ENCODE measurements at regions not wholly inside any gene's neighbourhood (a gene's known extent, or its start where the extent isn't known, plus 50 kb on each side); places are given as distances from the start of the nearest gene placed in this dataset.

DNA sequence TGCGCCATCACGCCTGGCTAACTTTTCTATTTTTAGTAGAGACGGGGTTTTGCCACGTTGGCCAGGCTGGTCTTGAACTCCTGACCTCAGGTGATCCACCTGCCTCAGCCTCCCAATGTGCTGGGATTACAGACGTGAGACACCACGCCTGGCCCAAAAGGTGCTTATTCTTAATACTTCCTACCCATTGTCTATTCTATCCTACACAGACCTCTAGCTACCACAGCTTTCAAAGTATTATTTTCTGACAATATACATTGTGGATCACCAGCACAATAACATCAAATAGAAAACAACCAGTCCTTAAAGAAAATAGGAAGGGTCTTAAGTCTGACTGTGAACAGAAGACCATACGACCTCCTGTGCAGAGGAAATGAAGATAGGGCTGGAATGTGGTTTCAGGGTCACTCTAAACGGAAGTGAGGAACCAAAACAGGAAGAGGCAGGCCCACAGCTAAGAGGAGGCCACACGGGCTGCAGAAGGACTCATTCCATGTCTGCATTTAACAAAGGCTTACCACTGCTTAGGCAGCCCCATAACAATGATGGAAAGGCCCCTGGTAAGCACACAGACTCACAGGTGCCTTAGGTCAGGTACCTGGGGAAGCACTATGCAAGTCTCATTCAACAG, 115.2 kb downstream of the ZFAND4 start (continued):
- TF ChIP-seq, protein P1, sequence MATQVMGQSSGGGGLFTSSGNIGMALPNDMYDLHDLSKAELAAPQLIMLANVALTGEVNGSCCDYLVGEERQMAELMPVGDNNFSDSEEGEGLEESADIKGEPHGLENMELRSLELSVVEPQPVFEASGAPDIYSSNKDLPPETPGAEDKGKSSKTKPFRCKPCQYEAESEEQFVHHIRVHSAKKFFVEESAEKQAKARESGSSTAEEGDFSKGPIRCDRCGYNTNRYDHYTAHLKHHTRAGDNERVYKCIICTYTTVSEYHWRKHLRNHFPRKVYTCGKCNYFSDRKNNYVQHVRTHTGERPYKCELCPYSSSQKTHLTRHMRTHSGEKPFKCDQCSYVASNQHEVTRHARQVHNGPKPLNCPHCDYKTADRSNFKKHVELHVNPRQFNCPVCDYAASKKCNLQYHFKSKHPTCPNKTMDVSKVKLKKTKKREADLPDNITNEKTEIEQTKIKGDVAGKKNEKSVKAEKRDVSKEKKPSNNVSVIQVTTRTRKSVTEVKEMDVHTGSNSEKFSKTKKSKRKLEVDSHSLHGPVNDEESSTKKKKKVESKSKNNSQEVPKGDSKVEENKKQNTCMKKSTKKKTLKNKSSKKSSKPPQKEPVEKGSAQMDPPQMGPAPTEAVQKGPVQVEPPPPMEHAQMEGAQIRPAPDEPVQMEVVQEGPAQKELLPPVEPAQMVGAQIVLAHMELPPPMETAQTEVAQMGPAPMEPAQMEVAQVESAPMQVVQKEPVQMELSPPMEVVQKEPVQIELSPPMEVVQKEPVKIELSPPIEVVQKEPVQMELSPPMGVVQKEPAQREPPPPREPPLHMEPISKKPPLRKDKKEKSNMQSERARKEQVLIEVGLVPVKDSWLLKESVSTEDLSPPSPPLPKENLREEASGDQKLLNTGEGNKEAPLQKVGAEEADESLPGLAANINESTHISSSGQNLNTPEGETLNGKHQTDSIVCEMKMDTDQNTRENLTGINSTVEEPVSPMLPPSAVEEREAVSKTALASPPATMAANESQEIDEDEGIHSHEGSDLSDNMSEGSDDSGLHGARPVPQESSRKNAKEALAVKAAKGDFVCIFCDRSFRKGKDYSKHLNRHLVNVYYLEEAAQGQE (IDR thresholded peaks at IDR 0.05; ENCODE audit: low read depth, low read length), result no peak
- TF ChIP-seq, protein P2, sequence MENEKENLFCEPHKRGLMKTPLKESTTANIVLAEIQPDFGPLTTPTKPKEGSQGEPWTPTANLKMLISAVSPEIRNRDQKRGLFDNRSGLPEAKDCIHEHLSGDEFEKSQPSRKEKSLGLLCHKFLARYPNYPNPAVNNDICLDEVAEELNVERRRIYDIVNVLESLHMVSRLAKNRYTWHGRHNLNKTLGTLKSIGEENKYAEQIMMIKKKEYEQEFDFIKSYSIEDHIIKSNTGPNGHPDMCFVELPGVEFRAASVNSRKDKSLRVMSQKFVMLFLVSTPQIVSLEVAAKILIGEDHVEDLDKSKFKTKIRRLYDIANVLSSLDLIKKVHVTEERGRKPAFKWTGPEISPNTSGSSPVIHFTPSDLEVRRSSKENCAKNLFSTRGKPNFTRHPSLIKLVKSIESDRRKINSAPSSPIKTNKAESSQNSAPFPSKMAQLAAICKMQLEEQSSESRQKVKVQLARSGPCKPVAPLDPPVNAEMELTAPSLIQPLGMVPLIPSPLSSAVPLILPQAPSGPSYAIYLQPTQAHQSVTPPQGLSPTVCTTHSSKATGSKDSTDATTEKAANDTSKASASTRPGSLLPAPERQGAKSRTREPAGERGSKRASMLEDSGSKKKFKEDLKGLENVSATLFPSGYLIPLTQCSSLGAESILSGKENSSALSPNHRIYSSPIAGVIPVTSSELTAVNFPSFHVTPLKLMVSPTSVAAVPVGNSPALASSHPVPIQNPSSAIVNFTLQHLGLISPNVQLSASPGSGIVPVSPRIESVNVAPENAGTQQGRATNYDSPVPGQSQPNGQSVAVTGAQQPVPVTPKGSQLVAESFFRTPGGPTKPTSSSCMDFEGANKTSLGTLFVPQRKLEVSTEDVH (IDR thresholded peaks at IDR 0.05; ENCODE audit: low read depth, partially characterized antibody), result no peak
- TF ChIP-seq, protein P3, sequence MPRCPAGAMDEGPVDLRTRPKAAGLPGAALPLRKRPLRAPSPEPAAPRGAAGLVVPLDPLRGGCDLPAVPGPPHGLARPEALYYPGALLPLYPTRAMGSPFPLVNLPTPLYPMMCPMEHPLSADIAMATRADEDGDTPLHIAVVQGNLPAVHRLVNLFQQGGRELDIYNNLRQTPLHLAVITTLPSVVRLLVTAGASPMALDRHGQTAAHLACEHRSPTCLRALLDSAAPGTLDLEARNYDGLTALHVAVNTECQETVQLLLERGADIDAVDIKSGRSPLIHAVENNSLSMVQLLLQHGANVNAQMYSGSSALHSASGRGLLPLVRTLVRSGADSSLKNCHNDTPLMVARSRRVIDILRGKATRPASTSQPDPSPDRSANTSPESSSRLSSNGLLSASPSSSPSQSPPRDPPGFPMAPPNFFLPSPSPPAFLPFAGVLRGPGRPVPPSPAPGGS (IDR thresholded peaks at IDR 0.05; ENCODE audit: borderline replicate concordance, insufficient read depth, low read depth, low read length, poor library complexity, severe bottlenecking), result no peak
- TF ChIP-seq EZH2 (IDR thresholded peaks at IDR 0.05; ENCODE audit: borderline replicate concordance, control insufficient read depth, low read depth, low read length) (no peak), BMI1 (IDR thresholded peaks at IDR 0.05; ENCODE audit: borderline replicate concordance) (no peak), POLR2A (IDR thresholded peaks at IDR 0.05; ENCODE audit: low read depth, low read length) (no peak), SMAD5 (IDR thresholded peaks at IDR 0.05; ENCODE audit: low read depth) (no peak), ZNF622 (IDR thresholded peaks at IDR 0.05) (no peak), SIX5 (IDR thresholded peaks at IDR 0.05; ENCODE audit: low read depth, low read length, severe bottlenecking) (no peak), MXI1 (IDR thresholded peaks at IDR 0.05; ENCODE audit: low read depth, low read length) (no peak), FOXM1 (IDR thresholded peaks at IDR 0.05; ENCODE audit: low read depth, low read length) (no peak), SIN3A (IDR thresholded peaks at IDR 0.05; ENCODE audit: low read depth, low read length) (no peak), HCFC1 (IDR thresholded peaks at IDR 0.05; ENCODE audit: low read length) (no peak)

Measured in GM12878 (cell line).